C1 segment of cervical spinal cord (tissue), 14 donors: ENCODE measurements at regions not wholly inside any gene's neighbourhood (a gene's known extent, or its start where the extent isn't known, plus 50 kb on each side); places are given as distances from the start of the nearest gene placed in this dataset.
"Not testable (repeated sequence)": the region's sequence is repeated elsewhere in the genome, so short reads cannot be mapped to it uniquely, and the experiment has no call there.

Experiments used
- DNase-seq, 14 donors: peaks; one replicate each; lab custom pipeline; 2025; lab: John Stamatoyannopoulos, UW

DNA sequence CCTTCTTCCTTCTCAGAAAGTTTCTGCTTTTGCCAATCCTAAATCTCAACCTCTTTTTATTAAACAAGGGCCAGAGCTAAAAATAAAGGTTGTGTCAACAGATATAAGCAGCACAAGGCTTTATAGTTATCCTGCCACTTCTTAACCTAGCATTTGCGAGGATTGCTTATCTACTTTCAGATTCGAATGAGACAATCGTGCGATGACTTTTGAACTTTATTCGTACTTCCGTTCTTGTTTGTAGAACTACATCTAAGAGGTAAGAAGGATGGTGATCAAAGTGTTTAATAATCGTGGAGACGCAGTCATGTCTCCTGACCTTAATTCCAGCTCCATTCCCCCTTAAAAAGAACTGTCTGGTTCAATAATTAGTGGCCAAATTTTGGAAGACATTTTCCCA lies 578.6 kb downstream of the PIK3C3 start:
- DNase-seq = no peak

DNA sequence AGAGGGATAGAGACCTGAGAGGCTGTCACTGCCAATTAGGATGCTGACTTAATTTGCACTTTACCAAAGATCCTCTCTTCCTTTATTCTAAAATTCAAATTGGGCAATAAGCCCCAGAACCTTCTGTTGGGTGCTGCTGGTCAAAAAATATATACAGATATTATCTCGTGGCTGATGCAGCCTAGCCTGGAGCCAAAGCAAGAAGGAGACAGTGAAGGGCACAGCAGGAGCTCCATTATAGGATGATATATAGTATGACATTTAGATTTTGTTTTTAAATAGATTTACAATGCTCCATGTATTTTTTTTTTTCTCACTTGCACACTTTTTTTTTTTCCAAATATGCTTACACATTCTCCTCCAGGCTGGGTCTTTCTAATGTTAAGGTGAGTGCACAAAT lies 579.3 kb downstream of the PIK3C3 start:
- DNase-seq = no peak

DNA sequence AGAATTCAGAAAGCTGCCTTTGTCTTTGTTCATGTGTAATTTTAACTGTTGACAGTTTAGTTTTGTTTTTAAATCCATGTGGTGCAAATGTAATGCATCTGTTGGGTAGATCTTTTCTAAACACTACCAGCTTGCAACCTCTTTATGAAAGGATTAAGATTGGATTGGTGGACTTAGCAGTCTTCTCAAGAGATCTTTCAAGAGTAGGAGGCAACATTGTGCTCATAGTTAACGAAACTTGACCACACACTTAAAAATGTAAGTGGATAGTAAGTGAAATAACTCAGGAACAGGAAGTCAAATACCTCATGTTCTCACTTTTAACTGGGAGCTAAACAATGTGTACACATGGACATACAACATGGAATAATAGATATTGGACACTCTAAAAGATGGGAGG lies 579.0 kb downstream of the RIT2 start:
- DNase-seq = no peak

DNA sequence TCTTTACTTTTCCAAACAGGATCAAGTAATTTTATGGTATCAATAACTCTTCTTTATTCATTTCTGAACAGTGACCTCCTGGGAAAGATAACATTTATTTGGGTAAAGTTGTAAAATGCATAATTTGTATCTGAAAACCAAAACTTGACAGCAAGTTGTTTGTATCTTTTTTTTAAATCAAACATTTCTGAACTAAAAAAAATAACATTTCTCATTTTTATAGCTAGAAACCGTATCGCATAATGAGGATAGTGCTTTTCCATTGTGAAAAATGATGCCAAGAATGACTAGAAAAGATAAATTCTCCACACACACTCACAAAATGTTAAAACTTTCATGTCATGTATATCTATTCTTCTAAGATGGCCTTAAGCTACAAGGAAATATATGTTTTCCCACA lies 578.2 kb downstream of the RIT2 start:
- DNase-seq = no peak

DNA sequence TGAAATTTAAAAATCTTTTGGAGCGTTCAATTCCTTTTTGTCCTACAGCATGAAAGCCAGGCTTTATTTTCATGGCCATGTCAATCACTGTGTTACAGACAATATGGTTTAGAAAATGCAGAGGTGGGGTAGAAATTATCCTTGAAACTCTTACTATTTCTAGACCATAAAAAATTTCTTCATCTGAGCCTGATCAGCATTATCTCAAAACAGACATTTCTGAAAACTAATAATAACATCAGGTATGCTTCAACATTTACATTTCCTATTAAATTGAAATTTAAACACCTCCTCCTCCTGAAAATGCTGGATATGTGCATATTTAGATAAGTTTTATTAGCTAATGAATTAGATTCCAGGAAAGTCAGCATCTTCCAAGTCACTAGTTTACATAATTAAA lies 570.6 kb downstream of the RIT2 start:
- no peak for DNase-seq

DNA sequence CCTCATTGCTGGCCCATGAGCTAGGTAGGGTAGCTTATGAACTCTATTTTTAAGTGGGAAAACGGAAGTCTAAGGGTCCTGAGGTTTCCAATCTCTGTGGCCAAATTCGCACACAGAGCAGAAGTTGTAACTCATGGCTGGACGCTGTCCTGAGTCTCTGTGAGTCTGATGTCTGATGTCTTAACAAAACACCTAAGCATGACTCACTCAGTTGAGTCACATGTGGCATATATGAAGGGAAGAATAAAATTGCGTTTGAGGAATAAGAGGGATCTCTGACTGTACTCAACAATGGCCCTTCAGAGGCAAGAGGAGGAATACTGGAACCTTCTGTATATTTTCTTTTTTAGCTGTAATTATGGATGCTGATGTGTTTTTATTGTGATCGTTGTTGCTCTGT lies 569.7 kb downstream of the RIT2 start:
- no peak for DNase-seq

DNA sequence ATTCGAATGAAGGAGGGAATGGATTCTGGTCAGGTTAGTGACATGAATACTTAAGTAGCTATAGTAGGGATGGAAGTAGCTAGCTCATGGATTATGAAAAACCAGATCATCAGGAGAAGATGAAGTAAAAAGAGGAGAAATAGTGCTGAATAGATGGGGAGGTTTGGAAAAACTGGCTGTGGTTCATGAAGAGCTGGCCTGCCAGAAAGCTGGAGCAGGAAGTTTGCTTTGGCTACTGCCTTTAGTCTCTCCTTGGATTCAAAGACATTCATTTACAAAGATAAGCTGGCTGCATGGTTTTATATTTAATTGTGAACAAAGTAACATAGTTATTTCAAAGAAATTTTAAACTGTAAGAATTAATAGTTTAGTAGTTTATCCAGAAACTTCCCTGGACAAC lies 567.0 kb downstream of the RIT2 start:
- no peak for DNase-seq

DNA sequence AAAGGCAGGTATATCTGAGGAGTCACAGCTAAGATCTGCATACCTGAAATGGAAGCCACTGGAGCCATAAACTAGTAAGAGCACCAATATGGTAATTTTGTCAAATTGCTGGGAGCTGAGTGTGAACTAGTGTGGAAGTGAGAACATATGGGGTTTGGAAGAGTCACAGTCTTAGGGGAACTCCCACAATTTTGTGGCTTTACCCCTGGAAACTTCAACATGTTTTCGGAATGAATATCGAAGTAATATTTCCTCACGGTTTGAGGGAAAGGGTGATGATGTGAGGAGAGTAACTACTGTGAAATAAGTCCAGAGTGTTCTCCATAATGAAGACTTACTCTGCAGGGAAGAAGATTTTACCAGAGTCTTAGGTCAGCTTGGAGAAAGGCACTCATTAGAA lies 565.9 kb downstream of the RIT2 start:
- no peak for DNase-seq

DNA sequence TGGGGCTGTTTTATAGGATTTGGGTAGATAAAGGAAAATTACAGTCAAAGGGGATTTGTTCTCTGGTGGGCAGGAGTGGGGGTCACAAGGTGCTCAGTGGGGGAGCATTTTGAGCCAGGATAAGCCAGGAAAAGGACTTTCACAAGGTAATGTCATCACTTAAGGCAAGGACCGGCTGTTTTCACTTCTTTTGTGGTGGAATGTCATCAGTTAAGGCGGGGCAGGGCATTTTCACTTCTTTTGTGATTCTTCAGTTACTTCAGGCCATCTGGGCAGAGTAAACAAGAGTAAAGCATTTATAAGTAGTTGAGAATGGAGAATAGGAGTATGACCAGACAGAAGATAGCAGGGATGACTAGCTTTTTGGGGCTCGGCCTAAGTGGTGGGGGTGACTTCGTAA lies 562.9 kb downstream of the RIT2 start:
- not testable (repeated sequence) for DNase-seq

DNA sequence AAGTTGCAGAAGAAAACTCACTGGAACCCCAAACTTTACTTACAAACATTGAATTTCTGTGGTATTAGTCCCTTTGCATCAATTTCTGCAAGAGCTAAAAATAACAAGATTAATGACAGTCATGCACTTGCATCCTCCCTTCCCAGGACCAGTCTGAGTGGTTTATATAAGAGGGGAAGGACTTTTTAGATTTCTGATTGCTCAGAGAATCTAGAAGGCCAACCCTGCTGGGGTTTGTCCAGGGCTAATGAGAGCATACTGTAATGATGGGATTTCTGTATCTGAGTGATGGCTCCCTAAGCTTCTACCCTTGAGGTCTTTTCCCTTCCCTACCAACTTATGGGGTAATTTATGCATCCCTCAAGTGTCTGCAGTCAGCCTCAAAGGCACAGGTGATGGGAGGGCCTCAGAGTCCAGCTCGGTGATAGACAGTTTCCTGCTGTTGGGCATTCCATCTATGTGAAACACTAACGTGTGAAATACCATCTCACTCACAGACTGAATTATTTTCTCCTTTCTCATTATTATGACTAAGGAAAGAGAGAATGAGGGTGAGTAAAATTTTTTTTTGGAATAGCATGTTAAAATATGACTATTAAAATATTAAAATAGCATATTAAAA lies 556.3 kb downstream of the RIT2 start:
- DNase-seq = no peak

DNA sequence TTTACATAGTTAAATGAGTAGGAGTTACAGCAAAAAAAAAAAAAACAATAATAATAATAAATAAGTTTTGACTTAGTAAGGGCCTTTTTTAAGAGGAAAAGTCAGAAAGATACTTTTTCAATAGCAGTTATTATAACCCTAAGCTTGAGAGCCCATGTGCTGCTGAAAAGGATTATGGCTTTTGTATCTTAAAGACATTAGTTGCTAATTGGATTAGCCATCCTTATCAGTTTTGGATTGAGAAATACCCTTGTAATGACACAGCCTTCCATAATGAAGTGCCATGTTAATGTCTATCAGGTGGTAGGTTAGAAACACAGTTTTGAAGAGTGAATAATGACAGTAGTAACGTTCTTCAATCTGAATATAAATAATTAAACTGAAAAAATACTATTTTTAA lies 554.0 kb downstream of the RIT2 start:
- DNase-seq = no peak

DNA sequence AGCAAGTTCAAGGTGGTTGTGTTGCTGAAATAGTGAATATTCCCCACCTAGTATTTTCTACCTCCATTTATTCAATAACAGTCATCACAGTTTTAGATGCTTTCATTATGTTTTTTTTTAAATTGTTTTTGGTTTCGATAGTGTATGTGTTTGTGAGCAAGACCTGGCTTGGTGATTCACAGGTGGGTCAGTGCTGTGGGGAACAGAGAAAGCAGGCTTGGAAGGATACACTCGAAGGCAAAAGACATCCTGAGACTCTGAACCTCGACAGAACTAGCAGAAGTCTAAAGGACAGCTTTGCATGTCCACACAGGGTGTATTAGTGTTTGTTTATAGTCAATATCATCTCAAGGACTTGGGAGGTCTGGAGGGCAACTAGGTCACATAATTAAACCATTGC lies 551.5 kb downstream of the RIT2 start:
- no peak for DNase-seq

DNA sequence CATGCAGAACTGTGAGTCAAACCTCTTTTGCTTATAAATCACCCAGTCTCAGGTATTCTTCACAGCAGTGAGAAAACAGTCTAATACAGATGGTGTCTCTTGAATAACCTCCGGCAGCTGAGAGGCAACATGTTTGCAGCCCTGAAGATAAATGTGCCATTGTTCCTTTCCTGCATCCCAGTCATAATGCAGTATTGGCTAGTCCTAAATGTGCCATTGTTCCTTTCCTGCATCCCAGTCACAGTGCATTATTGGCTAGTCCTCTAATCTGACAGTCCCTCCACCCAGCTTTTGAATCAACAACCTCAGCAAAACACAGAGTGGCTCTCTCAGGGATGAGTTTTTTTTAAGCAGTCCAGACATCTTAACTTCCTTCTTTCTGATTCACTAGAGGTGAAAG lies 550.7 kb downstream of the RIT2 start:
- peak in 9 of 14 donors; percentile 3 to 46 (median 11) for DNase-seq

DNA sequence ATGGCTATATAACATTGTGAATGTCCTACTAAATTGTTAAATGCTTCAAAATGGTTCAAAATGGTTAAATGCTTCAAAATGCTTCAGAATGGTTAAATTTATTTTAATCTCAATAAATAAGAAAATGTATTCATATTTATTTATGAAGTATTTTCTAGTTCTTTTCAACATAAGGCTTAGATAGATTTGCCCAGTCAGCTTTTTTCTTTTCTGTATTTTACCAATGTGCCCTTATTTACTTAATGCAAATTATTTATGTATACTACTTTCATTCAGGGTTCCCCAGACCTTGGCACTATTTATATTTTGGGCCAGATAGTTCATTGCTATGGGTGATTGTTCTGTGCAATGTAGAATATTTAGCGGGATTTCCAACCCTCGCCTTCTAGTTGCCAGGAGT lies 546.7 kb downstream of the RIT2 start:
- no peak for DNase-seq

DNA sequence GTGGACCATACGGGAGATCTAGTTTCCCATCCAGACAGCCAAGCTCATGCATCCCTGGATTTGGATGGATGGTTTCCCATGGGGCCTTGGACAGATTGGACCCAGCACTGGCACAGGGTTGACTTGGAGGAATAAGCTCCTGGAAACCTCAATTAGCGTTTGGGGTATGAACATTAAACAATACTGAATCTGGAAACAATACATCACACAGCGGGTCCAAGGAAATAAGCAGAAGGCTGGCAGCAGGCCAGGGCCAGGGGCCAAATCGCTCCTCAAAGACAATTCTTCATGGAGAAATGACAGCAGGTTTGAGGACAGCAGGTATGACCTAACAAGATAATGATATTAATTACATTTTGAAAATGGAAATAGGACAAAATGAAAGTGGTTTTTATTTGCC lies 540.6 kb downstream of the RIT2 start:
- peak in 4 of 14 donors; percentile 0 to 100 (median 46) for DNase-seq

DNA sequence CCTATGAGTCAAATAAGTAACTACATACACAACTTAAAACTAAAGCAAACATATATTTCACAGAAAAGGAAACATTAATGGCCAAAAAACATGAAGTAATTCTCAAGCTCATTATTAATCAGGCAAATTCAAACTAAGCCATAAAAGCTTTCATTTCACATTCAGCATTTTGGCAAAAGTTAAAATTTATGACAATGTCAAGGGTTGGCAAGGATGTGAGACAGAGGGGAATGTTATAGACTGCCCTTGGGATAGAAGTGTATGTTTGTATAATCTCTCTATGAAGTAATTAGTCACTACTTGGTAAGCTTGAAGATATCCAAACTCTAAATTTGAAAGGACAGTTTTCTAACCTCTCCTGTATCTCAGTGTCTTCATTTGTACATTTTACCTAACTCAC lies 539.4 kb downstream of the RIT2 start:
- DNase-seq = no peak

DNA sequence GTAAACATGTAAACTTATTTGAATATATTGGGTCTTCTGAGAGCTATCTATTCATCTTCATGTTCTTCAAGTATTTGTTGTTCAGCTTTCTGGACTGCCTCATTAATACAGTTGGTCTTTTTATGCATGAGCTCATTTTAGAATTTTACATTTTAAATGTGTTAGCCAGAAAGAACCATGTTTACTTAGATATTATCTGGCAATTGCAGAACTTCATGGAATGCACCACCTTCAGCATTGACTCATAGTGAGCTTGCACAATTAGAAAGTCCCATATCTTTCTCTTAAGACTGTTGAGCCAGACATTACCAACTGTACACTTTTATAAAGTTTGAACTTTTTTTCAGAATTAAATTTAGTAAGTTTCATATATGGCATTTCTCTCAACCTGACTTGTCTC lies 536.7 kb downstream of the RIT2 start:
- DNase-seq = peak in 1 of 14 donors; percentile 47

DNA sequence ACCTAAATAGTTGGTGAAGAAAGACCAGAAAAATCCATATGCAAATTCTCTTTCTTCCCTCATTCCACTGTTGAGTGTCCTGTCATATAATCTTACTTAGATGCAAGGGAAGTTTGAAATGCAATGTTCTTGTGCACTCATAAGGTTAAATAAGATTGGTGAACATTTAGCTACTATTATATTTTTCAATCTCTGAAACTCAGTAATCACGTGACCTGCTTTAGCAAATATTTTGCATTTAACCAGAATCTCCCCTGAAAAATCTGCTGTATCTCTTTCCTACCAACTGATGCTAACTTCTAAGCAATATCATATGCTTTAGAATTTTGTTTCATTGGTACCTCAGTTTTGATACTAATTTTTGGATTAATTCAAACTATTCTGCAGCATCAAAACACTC lies 533.2 kb downstream of the RIT2 start:
- no peak for DNase-seq

DNA sequence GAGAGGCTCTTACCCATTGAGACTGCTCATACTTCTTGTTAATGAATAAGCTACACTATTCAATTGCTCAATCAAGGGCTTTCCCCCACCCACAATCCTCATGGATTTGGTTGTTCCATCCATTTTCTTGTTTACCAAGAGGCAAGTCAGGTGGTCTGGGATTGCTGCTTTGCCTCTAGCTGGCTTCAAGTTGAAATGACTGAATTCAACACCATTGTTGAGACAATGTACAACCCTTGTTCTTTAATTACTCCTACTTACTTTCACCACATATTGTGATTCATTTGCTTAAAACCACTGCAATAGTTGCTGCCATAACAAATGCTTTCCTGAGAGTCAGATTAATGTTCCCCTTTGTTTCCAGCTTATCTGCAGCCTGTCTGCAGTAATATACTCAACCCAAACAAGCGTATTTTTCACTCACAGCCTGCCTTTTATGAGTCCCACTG lies 532.2 kb downstream of the RIT2 start:
- no peak for DNase-seq

DNA sequence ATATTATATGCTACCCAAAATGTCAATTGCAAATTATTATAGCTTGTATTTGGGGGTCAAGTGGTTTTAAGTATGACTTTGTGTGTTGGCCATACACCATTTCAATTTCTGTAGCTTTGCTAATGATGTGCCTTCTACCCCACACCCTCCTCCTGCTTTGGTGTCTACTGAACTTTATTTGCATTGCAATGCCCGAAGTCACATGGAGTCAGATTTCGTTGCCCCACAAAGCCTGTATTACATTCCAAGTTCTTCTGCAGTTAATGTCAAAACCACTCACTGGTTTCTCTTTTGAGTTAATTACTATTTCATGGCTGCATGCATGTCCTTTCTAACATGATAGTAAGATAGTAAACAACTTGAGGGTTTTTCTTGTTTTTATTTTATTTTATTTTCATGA lies 528.9 kb downstream of the RIT2 start:
- no peak for DNase-seq

DNA sequence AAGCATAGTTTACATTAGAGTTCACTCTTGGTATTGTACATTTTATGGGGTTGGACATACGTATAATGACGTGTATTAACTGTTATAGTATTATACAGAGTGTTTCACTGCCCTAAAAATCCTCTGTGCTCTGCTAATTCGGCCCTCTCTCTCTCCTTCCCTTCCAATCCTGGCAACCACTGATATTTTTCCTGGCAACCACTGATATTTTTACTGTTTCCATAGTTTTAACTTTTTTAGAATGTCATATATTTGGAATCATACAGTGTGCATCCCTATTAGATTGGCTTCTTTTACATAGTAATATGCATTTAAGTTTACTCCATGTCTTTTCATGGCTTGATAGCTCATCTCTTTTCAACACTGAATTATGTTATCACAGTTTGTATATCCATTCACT lies 526.7 kb downstream of the RIT2 start:
- DNase-seq = no peak

DNA sequence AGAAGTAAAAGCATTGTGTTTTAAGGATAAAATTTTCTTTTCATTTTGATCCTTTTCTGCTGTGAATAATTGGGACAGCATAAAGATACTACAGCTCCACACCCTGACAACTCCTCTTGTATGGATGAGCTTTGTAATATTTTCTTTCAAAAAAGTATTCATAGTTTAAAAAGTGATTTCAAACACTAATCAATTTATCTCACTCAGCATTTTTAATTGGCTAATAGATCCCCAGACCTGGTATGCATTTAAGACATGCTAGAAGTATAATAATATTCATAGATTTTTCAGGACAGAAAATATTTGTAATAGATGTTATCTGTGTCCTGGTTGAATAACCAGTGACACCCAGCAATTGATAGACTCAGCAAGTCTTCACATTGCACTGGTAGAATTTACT lies 510.7 kb downstream of the RIT2 start:
- DNase-seq = no peak

DNA sequence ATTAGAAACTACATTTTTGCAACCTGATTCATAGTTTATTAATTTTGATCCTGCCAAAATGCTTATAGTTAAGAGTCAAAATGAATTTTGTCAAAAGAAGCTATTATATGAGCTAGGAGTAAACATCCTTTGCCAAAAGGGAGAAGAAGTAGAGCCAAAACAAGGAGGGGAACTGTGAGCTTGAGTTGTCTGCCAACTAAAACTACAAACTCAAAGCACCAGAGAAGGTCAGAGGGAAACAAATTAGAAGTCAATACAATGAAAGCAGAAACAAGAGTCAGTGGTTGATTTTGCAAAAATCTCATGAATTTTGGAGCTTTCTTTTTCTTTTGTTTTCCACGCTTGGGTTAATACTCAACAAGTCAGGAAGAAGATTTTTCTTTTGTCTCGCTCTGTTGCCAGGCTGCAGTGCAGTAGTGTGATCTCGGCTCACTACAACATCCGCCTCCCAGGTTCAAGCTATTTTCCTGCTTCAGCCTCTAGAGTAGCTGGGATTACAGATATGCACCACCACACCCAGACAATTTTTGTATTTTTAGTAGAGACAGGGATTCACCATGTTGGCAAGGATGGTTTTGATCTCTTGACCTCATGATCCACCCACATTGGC lies 508.5 kb downstream of the RIT2 start:
- DNase-seq = no peak

DNA sequence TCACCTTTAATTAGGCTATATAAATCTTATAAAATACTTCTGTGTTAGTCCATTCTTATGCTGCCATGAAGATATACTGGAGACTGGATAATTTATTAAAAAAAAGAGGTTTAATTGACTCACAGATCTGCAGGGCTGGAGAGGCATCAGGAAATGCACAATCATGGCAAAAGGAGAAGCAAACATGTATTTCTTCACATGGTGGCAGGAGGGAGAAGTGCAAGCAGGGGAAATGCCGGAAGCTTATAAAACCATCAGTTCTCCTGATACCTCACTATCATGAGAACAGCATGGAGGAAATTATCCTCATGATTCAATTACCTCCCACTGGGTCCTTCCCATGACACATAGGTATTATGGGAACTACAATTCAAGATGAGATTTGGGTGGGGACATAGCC lies 504.4 kb downstream of the RIT2 start:
- no peak for DNase-seq
